HCT116 (cell line): ENCODE measurements at regions not wholly inside any gene's neighbourhood (a gene's known extent, or its start where the extent isn't known, plus 50 kb on each side); places are given as distances from the start of the nearest gene placed in this dataset.

Source experiments
- ATAC-seq: fragments of 200-7000 bp; cut with Tn5 transposase; 2 replicates; pipeline ENCODE4 v1.9.1; 2020; ENCODE audit warnings: mild to moderate bottlenecking, moderate library complexity
- BruUV-seq: library from RNA; stranded (reverse); fragments of 400-500 nt; replicated peaks from 2 replicates; lab custom pipeline; 2021; lab: Mats Ljungman, UMichigan
- CTCF ChIA-PET: fragments of 300-600 bp; sonication (Branson Sonifier 250); formaldehyde crosslinking; loops from one replicate; lab custom pipeline; 2021; ENCODE audit warnings: antibody characterized with exemption; lab: Charles Lee
- POLR2A ChIA-PET: fragments of 300-600, 350-600 bp; sonication (Branson Sonifier 250); formaldehyde crosslinking; loops from one replicate; lab custom pipeline; 2021; ENCODE audit warnings: antibody characterized with exemption; lab: Charles Lee
- RAD21 ChIA-PET, 2 experiments: fragments of 300-600 bp; sonication (Branson Sonifier 250); formaldehyde crosslinking; loops; one replicate each; lab custom pipeline; 2023; ENCODE audit warnings: low total read pairs in 2 of 2; ENCODE audit not compliant: uncharacterized antibody in 2 of 2, unreplicated experiment in 2 of 2, low non-redundant PET in 1 of 2; lab: Charles Lee
- DNase-seq: peaks from one replicate; pipeline ENCODE4 v3.0.0-alpha.2; 2010; ENCODE audit warnings: low read depth, low spot score
- H2AFZ ChIP-seq: fragments of 200-600 bp; shearing (Covaris generic), sonication (generic); 2 replicates; pipeline ENCODE4 v1.6.1; 2017; ENCODE audit warnings: low read depth, mixed run types, mixed read lengths, antibody characterized with exemption, low read length; ENCODE audit not compliant: poor library complexity, severe bottlenecking
- H3K27ac ChIP-seq: 2 replicates; pipeline ENCODE4 v1.5.1; 2012; ENCODE audit warnings: low read depth, low read length
- H3K27me3 ChIP-seq: fragments of 200-600 bp; sonication (generic); 2 replicates; pipeline ENCODE4 v1.6.1; 2016; ENCODE audit warnings: mixed run types, low read length, mixed read lengths; ENCODE audit not compliant: insufficient read depth
- H3K36me3 ChIP-seq, 2 experiments: fragments of 200-500 bp in 1 of 2; fragments of 200-600 bp in 1 of 2; sonication (Bioruptor generic) in 1 of 2; sonication (generic) in 1 of 2; 2 replicates each; pipeline versions ENCODE4 v1.5.1 to v1.6.1; 2014 to 2016; ENCODE audit warnings: low read length in 2 of 2, inconsistent platforms in 1 of 2, mixed read lengths in 1 of 2, mixed run types in 1 of 2; ENCODE audit not compliant: insufficient read depth in 2 of 2, control insufficient read depth in 1 of 2
- H3K4me1 ChIP-seq, 2 experiments: fragments of 200-600 bp in 1 of 2; sonication (generic) in 1 of 2; 2 replicates each; pipeline versions ENCODE4 v1.5.1 to v1.6.1; 2012 to 2017; ENCODE audit warnings: low read length in 2 of 2, inconsistent platforms in 1 of 2, mild to moderate bottlenecking in 1 of 2, mixed read lengths in 1 of 2, mixed run types in 1 of 2, moderate library complexity in 1 of 2; ENCODE audit not compliant: insufficient read depth in 2 of 2, control insufficient read depth in 1 of 2
- H3K4me2 ChIP-seq: fragments of 200-600 bp; sonication (generic); 2 replicates; pipeline ENCODE4 v1.6.1; 2017; ENCODE audit warnings: mixed run types, low read length, mixed read lengths
- H3K4me3 ChIP-seq, 2 experiments: fragments of 200-600 bp in 1 of 2; sonication (generic) in 1 of 2; replicated peaks in 1 of 2; 2 replicates each; pipeline ENCODE4 v1.5.1; 2011 to 2016; ENCODE audit warnings: low read length in 2 of 2, control low read depth in 1 of 2, low read depth in 1 of 2, mild to moderate bottlenecking in 1 of 2, mixed read lengths in 1 of 2, mixed run types in 1 of 2
- H3K79me2 ChIP-seq: fragments of 200-600 bp; sonication (generic); 2 replicates; pipeline ENCODE4 v1.6.1; 2017; ENCODE audit warnings: mild to moderate bottlenecking, mixed run types, low read length, moderate library complexity, mixed read lengths; ENCODE audit not compliant: insufficient read depth
- H3K9ac ChIP-seq: fragments of 200-600 bp; sonication (generic); 2 replicates; pipeline ENCODE4 v1.6.1; 2016; ENCODE audit warnings: low read length, mixed read lengths
- H3K9me2 ChIP-seq: fragments of 200-600 bp; sonication (generic), shearing (Covaris generic); 2 replicates; pipeline ENCODE4 v1.6.1; 2017; ENCODE audit warnings: mixed run types, mild to moderate bottlenecking, moderate library complexity; ENCODE audit not compliant: insufficient read depth
- H3K9me3 ChIP-seq, 2 experiments: fragments of 200-500 bp in 1 of 2; fragments of 200-600 bp in 1 of 2; sonication (Bioruptor generic) in 1 of 2; sonication (generic) in 1 of 2; 2 replicates each; pipeline ENCODE4 v1.6.1; 2014 to 2017; ENCODE audit warnings: low read length in 2 of 2, mixed read lengths in 2 of 2, inconsistent platforms in 1 of 2, low read depth in 1 of 2, mild to moderate bottlenecking in 1 of 2, mixed run types in 1 of 2, moderate library complexity in 1 of 2; ENCODE audit not compliant: control insufficient read depth in 1 of 2, insufficient read depth in 1 of 2
- H4K20me1 ChIP-seq: fragments of 200-600 bp; sonication (generic), shearing (Covaris generic); 2 replicates; pipeline ENCODE4 v1.6.1; 2017; ENCODE audit warnings: mixed run types, mild to moderate bottlenecking, moderate library complexity; ENCODE audit not compliant: insufficient read depth
- CTCF ChIP-seq, 3 experiments: fragments of 200-600 bp in 1 of 3; sonication (generic) in 1 of 3; IDR thresholded peaks in 2 of 3; conservative IDR thresholded peaks in 1 of 3; 2 replicates each; pipeline ENCODE4 v1.5.1; 2012 to 2017; ENCODE audit warnings: low read depth in 2 of 3, low read length in 2 of 3, antibody characterized with exemption in 1 of 3, borderline replicate concordance in 1 of 3, control low read depth in 1 of 3, mild to moderate bottlenecking in 1 of 3, mixed read lengths in 1 of 3, mixed run types in 1 of 3, moderate library complexity in 1 of 3; ENCODE audit not compliant: insufficient read depth in 1 of 3
- FOSL1 ChIP-seq: IDR thresholded peaks from 2 replicates; pipeline ENCODE4 v1.6.1; 2012; ENCODE audit warnings: low read depth
- JUND ChIP-seq: IDR thresholded peaks from 2 replicates; pipeline ENCODE4 v1.6.1; 2012
- POLR2A ChIP-seq: IDR thresholded peaks from 2 replicates; pipeline ENCODE4 v1.7.0; 2011; ENCODE audit warnings: borderline replicate concordance; ENCODE audit not compliant: insufficient read depth, insufficient read length; ENCODE audit errors: extremely low read depth
- POLR2AphosphoS5 ChIP-seq: IDR thresholded peaks from 2 replicates; pipeline ENCODE4 v1.6.1; 2011; ENCODE audit warnings: mild to moderate bottlenecking, low read depth, low read length, moderate library complexity
- REST ChIP-seq: IDR thresholded peaks from 2 replicates; pipeline ENCODE4 v1.6.1; 2012; ENCODE audit warnings: low read depth
- SIN3A ChIP-seq: IDR thresholded peaks from 2 replicates; pipeline ENCODE4 v1.6.1; 2012; ENCODE audit warnings: low read depth
- SRF ChIP-seq: IDR thresholded peaks from 2 replicates; pipeline ENCODE4 v1.6.1; 2012; ENCODE audit warnings: low read depth
- TCF7L2 ChIP-seq: IDR thresholded peaks from 2 replicates; pipeline ENCODE4 v1.7.0; 2011; ENCODE audit warnings: borderline replicate concordance, inconsistent platforms; ENCODE audit not compliant: insufficient read depth, insufficient read length; ENCODE audit errors: extremely low read depth
- ZFX ChIP-seq: fragments of 450-650 bp; IDR thresholded peaks from 2 replicates; pipeline ENCODE4 v1.6.1; 2017
- ZNF274 ChIP-seq: fragments of 200-500 bp; sonication (Bioruptor generic); IDR thresholded peaks from 2 replicates; pipeline ENCODE4 v1.6.1; 2014; ENCODE audit warnings: mild to moderate bottlenecking, low read depth, low read length, inconsistent platforms
- intact Hi-C: fragments of 100-400 bp; cut with micrococcal nuclease; formaldehyde crosslinking; loops from 2 replicates; pipeline ENCODE4 v1.10.0; 2022
- TF ChIP-seq, protein P1 (sequence below): IDR thresholded peaks from 2 replicates; pipeline ENCODE4 v1.6.1; 2012
- TF ChIP-seq, protein P2 (sequence below): IDR thresholded peaks from 2 replicates; pipeline ENCODE4 v1.6.1; 2011; ENCODE audit warnings: mild to moderate bottlenecking, low read length, moderate library complexity; ENCODE audit not compliant: insufficient replicate concordance; ENCODE audit errors: extremely low read depth
- TF ChIP-seq, protein P3 (sequence below): IDR thresholded peaks from 2 replicates; pipeline ENCODE4 v1.6.1; 2012

DNA sequence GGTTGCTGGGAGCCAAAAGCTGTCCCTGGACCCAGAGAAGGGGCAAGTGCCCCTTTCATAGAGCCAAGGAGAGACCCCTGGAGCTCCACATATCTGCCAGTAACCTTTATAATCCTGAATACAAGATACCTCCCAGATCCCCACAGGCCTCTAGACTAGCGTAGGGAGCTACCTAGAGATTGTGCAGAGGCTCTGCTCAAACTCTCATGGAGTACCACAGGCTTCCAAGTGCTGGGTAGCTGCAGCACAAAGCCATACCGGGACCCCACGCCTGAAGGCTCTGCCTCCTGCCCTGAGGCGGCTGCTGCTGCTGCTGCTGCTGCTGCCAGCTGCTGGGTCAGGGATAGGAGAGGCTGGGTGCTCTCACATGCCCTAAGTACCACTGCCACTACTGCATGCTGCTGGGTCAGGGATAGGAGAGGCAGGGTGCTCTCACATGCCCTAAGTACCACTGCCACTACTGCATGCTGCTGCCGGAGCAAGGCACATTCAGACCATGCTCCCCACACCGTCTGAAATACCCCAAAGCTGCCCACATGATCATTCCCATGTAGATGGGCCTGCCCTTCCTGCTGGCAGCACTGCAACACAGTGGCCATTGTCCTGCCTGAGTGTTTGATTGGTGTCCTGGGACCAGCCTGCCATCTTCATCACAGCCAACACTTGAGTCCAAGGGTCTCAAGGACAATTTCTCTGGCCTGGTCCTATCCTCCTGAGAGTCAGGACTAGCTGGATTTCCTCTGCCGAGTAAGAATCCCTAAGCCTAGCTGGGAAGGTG, 1434.3 kb upstream of the ADGRB3 start (continued):
- TF ChIP-seq ZNF274, result no peak
- TF ChIP-seq ZFX, result no peak
- TF ChIP-seq, all 23 proteins: peak for 0

- intact Hi-C loops, result no loop called here
Measured at GRCh38 chr6:67199425-67199824, 1435.7 kb upstream of the ADGRB3 start.

More at GRCh38 chr6:67199425-67199824, 1435.7 kb upstream of the ADGRB3 start:
- Histone ChIP-seq H3K79me2 (no peaks in the 10 kb centered on the region), H3K27me3 (no peaks in the 10 kb centered on the region), H3K4me1 (no peaks in the 10 kb centered on the region), H3K4me2 (no peak overlapping the region), H3K9me2 (no peaks in the 10 kb centered on the region), H3K27ac (no peak overlapping the region), H2AFZ (no peak overlapping the region), H4K20me1 (no peaks in the 10 kb centered on the region), H3K9ac (no peak overlapping the region), H3K36me3 (no peaks in the 10 kb centered on the region), H3K9me3 (peaks cover 0 to 14% of the 10 kb centered on the region in 2 experiments; a peak in 2 of 4 replicates), H3K4me3 (no peak overlapping the region)
- RAD21 ChIA-PET, result no interaction called here
- CTCF ChIA-PET, result no interaction called here
- DNase-seq, result no peak
- POLR2A ChIA-PET, result no interaction called here
- BruUV-seq, result no TSS peak
- no peak for ATAC-seq
- TF ChIP-seq REST (no peak), CTCF (IDR thresholded peaks at IDR 0.05 in 2 of 3, conservative IDR thresholded peaks at IDR 0.05 in 1 of 3; ENCODE audit: borderline replicate concordance in 1 of 3, insufficient read depth in 1 of 3, low read depth in 2 of 3, low read length in 2 of 3) (no peak), ZFX (no peak), POLR2A (no peak), FOSL1 (no peak), JUND (no peak), SIN3A (no peak), POLR2AphosphoS5 (no peak), TCF7L2 (no peak), SRF (no peak)
- TF ChIP-seq, protein P1, sequence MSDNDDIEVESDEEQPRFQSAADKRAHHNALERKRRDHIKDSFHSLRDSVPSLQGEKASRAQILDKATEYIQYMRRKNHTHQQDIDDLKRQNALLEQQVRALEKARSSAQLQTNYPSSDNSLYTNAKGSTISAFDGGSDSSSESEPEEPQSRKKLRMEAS, result no peak
- TF ChIP-seq, protein P2, sequence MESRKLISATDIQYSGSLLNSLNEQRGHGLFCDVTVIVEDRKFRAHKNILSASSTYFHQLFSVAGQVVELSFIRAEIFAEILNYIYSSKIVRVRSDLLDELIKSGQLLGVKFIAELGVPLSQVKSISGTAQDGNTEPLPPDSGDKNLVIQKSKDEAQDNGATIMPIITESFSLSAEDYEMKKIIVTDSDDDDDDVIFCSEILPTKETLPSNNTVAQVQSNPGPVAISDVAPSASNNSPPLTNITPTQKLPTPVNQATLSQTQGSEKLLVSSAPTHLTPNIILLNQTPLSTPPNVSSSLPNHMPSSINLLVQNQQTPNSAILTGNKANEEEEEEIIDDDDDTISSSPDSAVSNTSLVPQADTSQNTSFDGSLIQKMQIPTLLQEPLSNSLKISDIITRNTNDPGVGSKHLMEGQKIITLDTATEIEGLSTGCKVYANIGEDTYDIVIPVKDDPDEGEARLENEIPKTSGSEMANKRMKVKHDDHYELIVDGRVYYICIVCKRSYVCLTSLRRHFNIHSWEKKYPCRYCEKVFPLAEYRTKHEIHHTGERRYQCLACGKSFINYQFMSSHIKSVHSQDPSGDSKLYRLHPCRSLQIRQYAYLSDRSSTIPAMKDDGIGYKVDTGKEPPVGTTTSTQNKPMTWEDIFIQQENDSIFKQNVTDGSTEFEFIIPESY, result no peak
- TF ChIP-seq, protein P3, sequence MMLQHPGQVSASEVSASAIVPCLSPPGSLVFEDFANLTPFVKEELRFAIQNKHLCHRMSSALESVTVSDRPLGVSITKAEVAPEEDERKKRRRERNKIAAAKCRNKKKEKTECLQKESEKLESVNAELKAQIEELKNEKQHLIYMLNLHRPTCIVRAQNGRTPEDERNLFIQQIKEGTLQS, result no peak
